Panc1 (cell line): ENCODE measurements at regions not wholly inside any gene's neighbourhood (a gene's known extent, or its start where the extent isn't known, plus 50 kb on each side); places are given as distances from the start of the nearest gene placed in this dataset.

ENCODE experiments used
- POLR2AphosphoS5 ChIP-seq: IDR thresholded peaks from 2 replicates; pipeline ENCODE4 v1.6.1; 2012; ENCODE audit warnings: mild to moderate bottlenecking, low read depth, low read length, moderate library complexity
- TCF7L2 ChIP-seq: IDR thresholded peaks from 2 replicates; pipeline ENCODE4 v1.6.1; 2011; ENCODE audit warnings: mild to moderate bottlenecking, low read depth, low read length, inconsistent platforms
- TF ChIP-seq, protein P1 (sequence below): fragments of 450-650 bp; IDR thresholded peaks from 2 replicates; pipeline ENCODE4 v1.5.1; 2017; ENCODE audit warnings: mild to moderate bottlenecking
- TF ChIP-seq, protein P2 (sequence below), 2 experiments: IDR thresholded peaks; 2 replicates each; pipeline ENCODE4 v1.6.1; 2011 to 2012; ENCODE audit warnings: low read depth in 2 of 2, control low read depth in 1 of 2, low read length in 1 of 2, mild to moderate bottlenecking in 1 of 2, moderate library complexity in 1 of 2; ENCODE audit not compliant: insufficient read depth in 1 of 2

DNA sequence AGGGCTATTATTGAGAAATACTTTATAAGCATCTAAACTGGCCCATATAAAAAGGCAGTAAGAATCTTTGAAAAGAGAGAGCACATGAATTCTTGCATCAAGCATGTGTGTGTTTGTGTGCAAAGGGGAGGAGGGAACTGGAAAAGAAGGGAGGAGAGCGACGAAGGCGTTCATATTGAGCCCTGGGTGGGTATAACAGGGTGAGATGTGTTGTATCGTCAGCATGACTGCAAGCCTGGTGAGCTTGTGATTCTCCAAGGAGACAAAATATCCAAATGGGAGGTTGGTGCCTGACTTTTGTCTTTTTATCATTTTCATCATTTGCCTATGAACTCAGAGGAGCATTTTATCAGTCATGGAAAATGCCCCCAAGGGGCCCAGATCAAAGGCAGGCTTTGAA lies 70.8 kb upstream of the PMFBP1 start:
- TF ChIP-seq, protein P1, sequence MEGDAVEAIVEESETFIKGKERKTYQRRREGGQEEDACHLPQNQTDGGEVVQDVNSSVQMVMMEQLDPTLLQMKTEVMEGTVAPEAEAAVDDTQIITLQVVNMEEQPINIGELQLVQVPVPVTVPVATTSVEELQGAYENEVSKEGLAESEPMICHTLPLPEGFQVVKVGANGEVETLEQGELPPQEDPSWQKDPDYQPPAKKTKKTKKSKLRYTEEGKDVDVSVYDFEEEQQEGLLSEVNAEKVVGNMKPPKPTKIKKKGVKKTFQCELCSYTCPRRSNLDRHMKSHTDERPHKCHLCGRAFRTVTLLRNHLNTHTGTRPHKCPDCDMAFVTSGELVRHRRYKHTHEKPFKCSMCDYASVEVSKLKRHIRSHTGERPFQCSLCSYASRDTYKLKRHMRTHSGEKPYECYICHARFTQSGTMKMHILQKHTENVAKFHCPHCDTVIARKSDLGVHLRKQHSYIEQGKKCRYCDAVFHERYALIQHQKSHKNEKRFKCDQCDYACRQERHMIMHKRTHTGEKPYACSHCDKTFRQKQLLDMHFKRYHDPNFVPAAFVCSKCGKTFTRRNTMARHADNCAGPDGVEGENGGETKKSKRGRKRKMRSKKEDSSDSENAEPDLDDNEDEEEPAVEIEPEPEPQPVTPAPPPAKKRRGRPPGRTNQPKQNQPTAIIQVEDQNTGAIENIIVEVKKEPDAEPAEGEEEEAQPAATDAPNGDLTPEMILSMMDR: no peak
- TF ChIP-seq POLR2AphosphoS5 (no peak), TCF7L2 (no peak)
- TF ChIP-seq, protein P2, sequence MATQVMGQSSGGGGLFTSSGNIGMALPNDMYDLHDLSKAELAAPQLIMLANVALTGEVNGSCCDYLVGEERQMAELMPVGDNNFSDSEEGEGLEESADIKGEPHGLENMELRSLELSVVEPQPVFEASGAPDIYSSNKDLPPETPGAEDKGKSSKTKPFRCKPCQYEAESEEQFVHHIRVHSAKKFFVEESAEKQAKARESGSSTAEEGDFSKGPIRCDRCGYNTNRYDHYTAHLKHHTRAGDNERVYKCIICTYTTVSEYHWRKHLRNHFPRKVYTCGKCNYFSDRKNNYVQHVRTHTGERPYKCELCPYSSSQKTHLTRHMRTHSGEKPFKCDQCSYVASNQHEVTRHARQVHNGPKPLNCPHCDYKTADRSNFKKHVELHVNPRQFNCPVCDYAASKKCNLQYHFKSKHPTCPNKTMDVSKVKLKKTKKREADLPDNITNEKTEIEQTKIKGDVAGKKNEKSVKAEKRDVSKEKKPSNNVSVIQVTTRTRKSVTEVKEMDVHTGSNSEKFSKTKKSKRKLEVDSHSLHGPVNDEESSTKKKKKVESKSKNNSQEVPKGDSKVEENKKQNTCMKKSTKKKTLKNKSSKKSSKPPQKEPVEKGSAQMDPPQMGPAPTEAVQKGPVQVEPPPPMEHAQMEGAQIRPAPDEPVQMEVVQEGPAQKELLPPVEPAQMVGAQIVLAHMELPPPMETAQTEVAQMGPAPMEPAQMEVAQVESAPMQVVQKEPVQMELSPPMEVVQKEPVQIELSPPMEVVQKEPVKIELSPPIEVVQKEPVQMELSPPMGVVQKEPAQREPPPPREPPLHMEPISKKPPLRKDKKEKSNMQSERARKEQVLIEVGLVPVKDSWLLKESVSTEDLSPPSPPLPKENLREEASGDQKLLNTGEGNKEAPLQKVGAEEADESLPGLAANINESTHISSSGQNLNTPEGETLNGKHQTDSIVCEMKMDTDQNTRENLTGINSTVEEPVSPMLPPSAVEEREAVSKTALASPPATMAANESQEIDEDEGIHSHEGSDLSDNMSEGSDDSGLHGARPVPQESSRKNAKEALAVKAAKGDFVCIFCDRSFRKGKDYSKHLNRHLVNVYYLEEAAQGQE (IDR thresholded peaks at IDR 0.05; ENCODE audit: insufficient read depth in 1 of 2, low read depth in 2 of 2, low read length in 1 of 2): no peak
